Upper lobe of left lung (tissue), 4 donors: ENCODE measurements at regions not wholly inside any gene's neighbourhood (a gene's known extent, or its start where the extent isn't known, plus 50 kb on each side); places are given as distances from the start of the nearest gene placed in this dataset.

Experiments
- CTCF ChIP-seq, 6 experiments: fragments of 450-650 bp in 4 of 6; fragments of 200-600 bp in 2 of 6; sonication (generic) in 2 of 6; IDR thresholded peaks; one replicate each; pipeline ENCODE4 v1.5.1; 2016 to 2019; ENCODE audit warnings: antibody characterized with exemption in 6 of 6
- EP300 ChIP-seq, 4 donors: sonication (generic); formaldehyde crosslinking; IDR thresholded peaks; one replicate each; pipeline ENCODE4 v1.5.1; 2017; ENCODE audit warnings: antibody characterized with exemption in 4 of 4, control low read depth in 2 of 4
- POLR2A ChIP-seq, 4 donors: fragments of 450-650 bp; IDR thresholded peaks; one replicate each; pipeline ENCODE4 v1.5.1; 2016 to 2017; ENCODE audit warnings: antibody characterized with exemption in 4 of 4, mild to moderate bottlenecking in 2 of 4
- POLR2AphosphoS5 ChIP-seq, 2 donors: sonication (generic); formaldehyde crosslinking; IDR thresholded peaks; one replicate each; pipeline ENCODE4 v1.5.1; 2017; ENCODE audit warnings: antibody characterized with exemption in 2 of 2

GRCh38 chr14:100979780-100980179 lies 76.3 kb upstream of the RTL1 start:
- no peak for TF ChIP-seq CTCF (IDR thresholded peaks at IDR 0.05)
- no peak for TF ChIP-seq POLR2A (IDR thresholded peaks at IDR 0.05)
- no peak for TF ChIP-seq POLR2AphosphoS5 (IDR thresholded peaks at IDR 0.05)
- TF ChIP-seq EP300 (IDR thresholded peaks at IDR 0.05): no peak
